ENCODE measurements at regions not wholly inside any gene's neighbourhood (a gene's known extent, or its start where the extent isn't known, plus 50 kb on each side); places are given as distances from the start of the nearest gene placed in this dataset.

DNA sequence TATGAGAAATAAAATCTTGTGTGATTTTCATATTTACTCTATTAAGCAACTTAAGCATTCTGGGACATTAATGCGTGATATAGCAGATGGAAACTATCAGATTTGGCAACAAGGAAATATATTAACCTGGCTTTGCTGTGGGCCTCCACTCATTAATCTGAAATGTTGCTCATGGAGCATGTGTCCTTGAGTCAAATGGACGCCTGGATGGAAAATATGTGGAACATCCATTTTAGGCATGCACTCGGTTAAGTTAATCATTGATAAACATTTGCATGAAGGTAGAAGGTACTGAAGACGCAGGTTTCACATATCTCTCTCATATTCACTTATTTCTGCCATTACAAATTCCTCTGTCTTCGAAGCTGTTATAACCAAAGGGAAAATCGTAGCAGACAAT lies 246.1 kb downstream of the NR2F2 start:
- TF ChIP-seq ESRRG (CRISPR knock-in tag; IDR thresholded peaks at IDR 0.05), result no peak
- no peak for TF ChIP-seq ZFP30 (CRISPR knock-in tag; IDR thresholded peaks at IDR 0.05)
- TF ChIP-seq RARB (CRISPR knock-in tag; IDR thresholded peaks at IDR 0.05), result no peak
- TF ChIP-seq BACH2 (CRISPR knock-in tag; IDR thresholded peaks at IDR 0.05; ENCODE audit: borderline replicate concordance), result no peak
- TF ChIP-seq OSR1 (CRISPR knock-in tag; IDR thresholded peaks at IDR 0.05), result no peak
- TF ChIP-seq ARNTL (CRISPR knock-in tag; IDR thresholded peaks at IDR 0.05; ENCODE audit: borderline replicate concordance, low read depth), result no peak
- TF ChIP-seq, protein P1, sequence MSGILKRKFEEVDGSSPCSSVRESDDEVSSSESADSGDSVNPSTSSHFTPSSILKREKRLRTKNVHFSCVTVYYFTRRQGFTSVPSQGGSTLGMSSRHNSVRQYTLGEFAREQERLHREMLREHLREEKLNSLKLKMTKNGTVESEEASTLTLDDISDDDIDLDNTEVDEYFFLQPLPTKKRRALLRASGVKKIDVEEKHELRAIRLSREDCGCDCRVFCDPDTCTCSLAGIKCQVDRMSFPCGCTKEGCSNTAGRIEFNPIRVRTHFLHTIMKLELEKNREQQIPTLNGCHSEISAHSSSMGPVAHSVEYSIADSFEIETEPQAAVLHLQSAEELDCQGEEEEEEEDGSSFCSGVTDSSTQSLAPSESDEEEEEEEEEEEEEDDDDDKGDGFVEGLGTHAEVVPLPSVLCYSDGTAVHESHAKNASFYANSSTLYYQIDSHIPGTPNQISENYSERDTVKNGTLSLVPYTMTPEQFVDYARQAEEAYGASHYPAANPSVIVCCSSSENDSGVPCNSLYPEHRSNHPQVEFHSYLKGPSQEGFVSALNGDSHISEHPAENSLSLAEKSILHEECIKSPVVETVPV (CRISPR knock-in tag; IDR thresholded peaks at IDR 0.05), result no peak
- no peak for TF ChIP-seq ZFP3 (CRISPR knock-in tag; IDR thresholded peaks at IDR 0.05)
- TF ChIP-seq ZNF565 (CRISPR knock-in tag; conservative IDR thresholded peaks at IDR 0.05; ENCODE audit: low read depth), result no peak
- no peak for TF ChIP-seq GLIS3 (CRISPR knock-in tag; IDR thresholded peaks at IDR 0.05)
- TF ChIP-seq, protein P2, sequence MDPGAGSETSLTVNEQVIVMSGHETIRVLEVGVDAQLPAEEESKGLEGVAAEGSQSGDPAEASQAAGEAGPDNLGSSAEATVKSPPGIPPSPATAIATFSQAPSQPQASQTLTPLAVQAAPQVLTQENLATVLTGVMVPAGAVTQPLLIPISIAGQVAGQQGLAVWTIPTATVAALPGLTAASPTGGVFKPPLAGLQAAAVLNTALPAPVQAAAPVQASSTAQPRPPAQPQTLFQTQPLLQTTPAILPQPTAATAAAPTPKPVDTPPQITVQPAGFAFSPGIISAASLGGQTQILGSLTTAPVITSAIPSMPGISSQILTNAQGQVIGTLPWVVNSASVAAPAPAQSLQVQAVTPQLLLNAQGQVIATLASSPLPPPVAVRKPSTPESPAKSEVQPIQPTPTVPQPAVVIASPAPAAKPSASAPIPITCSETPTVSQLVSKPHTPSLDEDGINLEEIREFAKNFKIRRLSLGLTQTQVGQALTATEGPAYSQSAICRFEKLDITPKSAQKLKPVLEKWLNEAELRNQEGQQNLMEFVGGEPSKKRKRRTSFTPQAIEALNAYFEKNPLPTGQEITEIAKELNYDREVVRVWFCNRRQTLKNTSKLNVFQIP (CRISPR knock-in tag; IDR thresholded peaks at IDR 0.05; ENCODE audit: borderline replicate concordance, low read depth), result no peak
- TF ChIP-seq, protein P3, sequence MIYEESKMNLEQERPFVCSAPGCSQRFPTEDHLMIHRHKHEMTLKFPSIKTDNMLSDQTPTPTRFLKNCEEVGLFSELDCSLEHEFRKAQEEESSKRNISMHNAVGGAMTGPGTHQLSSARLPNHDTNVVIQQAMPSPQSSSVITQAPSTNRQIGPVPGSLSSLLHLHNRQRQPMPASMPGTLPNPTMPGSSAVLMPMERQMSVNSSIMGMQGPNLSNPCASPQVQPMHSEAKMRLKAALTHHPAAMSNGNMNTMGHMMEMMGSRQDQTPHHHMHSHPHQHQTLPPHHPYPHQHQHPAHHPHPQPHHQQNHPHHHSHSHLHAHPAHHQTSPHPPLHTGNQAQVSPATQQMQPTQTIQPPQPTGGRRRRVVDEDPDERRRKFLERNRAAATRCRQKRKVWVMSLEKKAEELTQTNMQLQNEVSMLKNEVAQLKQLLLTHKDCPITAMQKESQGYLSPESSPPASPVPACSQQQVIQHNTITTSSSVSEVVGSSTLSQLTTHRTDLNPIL (CRISPR knock-in tag; IDR thresholded peaks at IDR 0.05; ENCODE audit: low read depth), result no peak
- no peak for TF ChIP-seq PPARA (CRISPR knock-in tag; IDR thresholded peaks at IDR 0.05; ENCODE audit: borderline replicate concordance)

Data from SK-N-SH treated with all-trans-retinoic acid at 6 μM for 48 hours (cell line).